RPMI7951 (cell line): ENCODE measurements at regions not wholly inside any gene's neighbourhood (a gene's known extent, or its start where the extent isn't known, plus 50 kb on each side); places are given as distances from the start of the nearest gene placed in this dataset.

Source experiments
- DNase-seq: peaks from one replicate; pipeline ENCODE4 v3.0.0-alpha.2; 2012; ENCODE audit warnings: low read depth

- DNase-seq = peak; percentile 72
These were observed 408.5 kb downstream of the FBXO15 start for GRCh38 chr18:73739098-73739497.

- no peak for DNase-seq
These were observed 409.6 kb downstream of the FBXO15 start for GRCh38 chr18:73737990-73738389.

- DNase-seq = no peak
These were observed 411.8 kb downstream of the FBXO15 start for GRCh38 chr18:73735836-73736235.

GRCh38 chr18:73733806-73734314, 413.8 kb downstream of the FBXO15 start:
- DNase-seq = no peak

GRCh38 chr18:73733376-73733775, 414.3 kb downstream of the FBXO15 start:
- DNase-seq = no peak

- DNase-seq = no peak
These were observed 419.0 kb downstream of the FBXO15 start for GRCh38 chr18:73728657-73729056.

- peak; percentile 43 for DNase-seq
These were observed 422.7 kb downstream of the FBXO15 start for GRCh38 chr18:73724958-73725357.

- no peak for DNase-seq
These were observed 428.0 kb downstream of the FBXO15 start for GRCh38 chr18:73719611-73720010.

GRCh38 chr18:73717570-73717969, 430.1 kb downstream of the FBXO15 start:
- peak; percentile 59 for DNase-seq

GRCh38 chr18:73715210-73715670, 432.4 kb downstream of the FBXO15 start:
- peak; percentile 63 for DNase-seq

GRCh38 chr18:73714466-73714865, 433.2 kb downstream of the FBXO15 start:
- no peak for DNase-seq

GRCh38 chr18:73711256-73711655, 436.4 kb downstream of the FBXO15 start:
- DNase-seq = no peak

- no peak for DNase-seq
These were observed 439.0 kb downstream of the FBXO15 start for GRCh38 chr18:73708591-73708990.

- DNase-seq = no peak
These were observed 440.6 kb downstream of the FBXO15 start for GRCh38 chr18:73707035-73707434.

GRCh38 chr18:73697353-73697752, 450.3 kb downstream of the FBXO15 start:
- DNase-seq = no peak

GRCh38 chr18:73696698-73697097, 450.9 kb downstream of the FBXO15 start:
- no peak for DNase-seq

- no peak for DNase-seq
These were observed 451.5 kb downstream of the FBXO15 start for GRCh38 chr18:73696171-73696570.

- DNase-seq = no peak
These were observed 454.5 kb downstream of the FBXO15 start for GRCh38 chr18:73693091-73693490.

GRCh38 chr18:73691624-73692023, 456.0 kb downstream of the FBXO15 start:
- no peak for DNase-seq

GRCh38 chr18:73691118-73691517, 456.5 kb downstream of the FBXO15 start:
- peak; percentile 83 for DNase-seq

- peak; percentile 8 for DNase-seq
These were observed 457.4 kb downstream of the FBXO15 start for GRCh38 chr18:73690222-73690621.

GRCh38 chr18:73688851-73689711, 458.6 kb downstream of the FBXO15 start:
- DNase-seq = peak; percentile 77

- DNase-seq = peak; percentile 77
These were observed 459.5 kb downstream of the FBXO15 start for GRCh38 chr18:73688161-73688560.
